ENCODE measurements at regions not wholly inside any gene's neighbourhood (a gene's known extent, or its start where the extent isn't known, plus 50 kb on each side); places are given as distances from the start of the nearest gene placed in this dataset.

GRCh38 chr6:17047889-17048288 is 54.0 kb upstream of the STMND1 start:
- no peak for DNase-seq

GRCh38 chr6:17045581-17046322 is 56.1 kb upstream of the STMND1 start:
- peak in 2 of 3 donors; percentile 59 to 79 for DNase-seq

- no peak for DNase-seq
Observed at GRCh38 chr6:17043148-17043522, 58.7 kb upstream of the STMND1 start.

DNA sequence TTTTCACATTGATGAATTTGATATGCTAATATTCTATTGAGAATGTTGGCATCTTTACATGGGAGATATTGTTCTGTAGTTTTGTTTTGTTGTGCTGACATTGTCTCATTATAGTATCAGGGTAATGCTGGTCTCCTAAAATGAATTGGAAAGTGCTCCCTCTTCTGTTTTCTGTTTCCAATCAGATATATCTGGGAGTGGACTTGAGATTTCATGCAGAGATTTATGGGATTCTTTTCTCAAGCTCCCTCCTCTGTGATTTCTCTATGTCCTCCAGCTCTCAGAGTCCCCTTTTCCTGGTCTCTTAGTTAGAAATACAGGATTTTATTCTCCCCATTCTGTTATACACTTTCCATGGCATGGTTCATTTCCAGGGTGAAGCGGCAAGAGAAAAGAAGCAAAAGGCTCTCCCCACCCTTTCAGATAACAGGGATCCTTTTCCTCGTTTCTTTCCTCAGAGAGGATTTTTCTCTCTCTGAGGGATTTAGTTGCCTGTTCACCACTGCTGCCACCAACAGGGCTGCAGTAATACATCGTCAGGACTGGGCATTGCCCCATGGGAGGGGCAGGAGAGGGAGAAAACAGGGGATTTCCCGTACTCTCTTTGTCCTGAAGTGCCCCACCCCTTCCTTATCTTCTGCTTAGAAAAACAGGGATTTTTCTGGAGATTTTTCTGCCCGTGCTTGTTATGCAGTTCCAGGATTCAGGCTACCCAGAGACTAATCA is 59.3 kb upstream of the STMND1 start:
- peak in 1 of 3 donors; percentile 15 for DNase-seq

GRCh38 chr6:17039266-17039665 is 62.6 kb upstream of the STMND1 start:
- no peak for DNase-seq

- DNase-seq: peak in 1 of 3 donors; percentile 20
Observed at GRCh38 chr6:17038316-17038715, 63.5 kb upstream of the STMND1 start.

GRCh38 chr6:17036065-17036393 is 65.8 kb upstream of the STMND1 start:
- DNase-seq: no peak

- no peak for DNase-seq
Observed at GRCh38 chr6:17035257-17036064, 66.4 kb upstream of the STMND1 start.

GRCh38 chr6:17033746-17034145 is 68.1 kb upstream of the STMND1 start:
- DNase-seq: no peak

DNA sequence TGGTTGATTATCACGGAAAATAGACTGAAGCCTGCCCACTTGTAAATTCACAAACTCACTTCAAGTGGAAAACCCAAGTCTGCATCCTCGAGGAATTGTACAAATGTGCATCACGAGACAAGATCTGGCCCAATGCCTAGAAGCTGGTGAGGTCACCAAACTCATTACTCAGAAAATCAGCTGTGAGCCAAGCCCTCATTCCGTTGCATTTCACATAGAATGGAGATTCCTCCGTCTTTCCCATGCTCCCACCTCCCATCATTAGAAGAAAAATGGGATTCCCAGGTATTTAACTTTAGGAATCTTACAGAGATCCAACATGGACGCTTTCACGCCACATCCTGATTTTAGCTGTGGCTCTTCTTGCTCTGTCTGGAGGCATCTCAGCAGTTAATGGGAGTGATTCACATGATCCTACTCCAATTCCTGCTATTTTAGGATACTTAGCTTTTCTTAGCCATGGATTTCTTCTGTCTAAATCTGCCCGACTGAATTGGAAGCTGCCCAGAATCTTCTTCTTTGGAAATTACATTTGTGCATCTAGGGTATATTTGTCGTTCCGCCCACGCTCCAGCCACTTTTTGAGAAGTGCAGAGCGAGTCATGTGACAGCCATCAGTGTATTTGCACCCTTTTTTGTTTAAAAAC is 68.7 kb upstream of the STMND1 start:
- peak; percentile 91 to 96 (median 94) for DNase-seq

DNA sequence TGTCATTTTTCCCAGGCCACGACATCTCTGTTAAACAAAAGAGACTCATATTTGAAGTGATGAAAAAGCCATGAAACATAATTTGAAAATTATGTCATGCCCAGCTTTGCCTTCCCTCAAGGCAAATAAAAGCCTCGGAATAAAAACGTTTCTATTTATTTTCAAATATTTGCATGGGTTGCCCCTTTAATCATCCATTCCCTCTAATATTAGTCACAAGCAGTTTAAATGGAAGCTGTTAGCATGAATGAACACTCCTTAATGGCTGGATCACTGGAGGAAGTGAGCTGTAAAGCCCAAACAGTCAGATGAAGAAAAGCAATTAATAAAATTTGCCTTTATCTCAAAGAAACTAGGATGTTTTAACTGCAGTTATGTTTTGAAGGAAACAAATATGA is 69.3 kb upstream of the STMND1 start:
- no peak for DNase-seq

DNA sequence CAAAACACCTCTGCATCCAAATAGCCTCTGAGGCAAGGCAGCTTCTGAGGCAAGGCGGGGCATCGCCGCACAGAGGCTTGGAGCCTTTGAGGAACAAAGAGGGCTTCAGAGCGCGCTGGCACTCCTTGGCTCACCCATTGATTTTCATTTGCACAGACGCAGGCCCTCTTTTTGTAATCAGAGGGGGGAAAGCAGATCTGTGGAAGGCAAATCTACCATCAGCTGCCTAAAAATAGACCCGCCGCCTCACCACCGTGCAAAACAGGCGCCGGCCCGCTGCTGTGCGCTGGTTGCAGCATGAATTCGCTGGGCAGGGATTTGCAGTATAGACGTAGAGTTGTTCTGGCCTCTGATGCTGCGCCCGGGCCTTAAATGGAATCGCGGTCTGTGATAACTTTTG is 69.9 kb upstream of the STMND1 start:
- DNase-seq: peak in 1 of 3 donors; percentile 22

GRCh38 chr6:17027441-17027840 is 74.4 kb upstream of the STMND1 start:
- DNase-seq: no peak

DNA sequence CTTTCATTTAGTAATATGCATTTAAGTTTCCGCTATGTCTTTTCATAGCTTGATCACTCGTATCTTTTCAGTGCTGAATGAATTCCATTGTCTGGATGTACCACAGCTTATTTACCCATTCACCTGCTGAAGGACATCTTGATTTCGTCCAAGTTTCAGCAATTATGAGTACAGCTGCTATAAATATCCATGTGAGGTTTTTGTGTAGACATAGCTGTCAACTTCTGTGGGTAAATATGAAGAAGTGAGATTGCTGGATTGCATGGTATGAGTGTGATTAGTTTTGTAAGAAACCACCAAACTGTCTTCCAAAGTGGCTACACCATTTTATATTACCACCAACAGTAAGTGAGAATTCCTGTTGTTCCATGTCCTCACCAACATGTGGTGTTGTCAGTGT is 79.2 kb upstream of the STMND1 start:
- DNase-seq: no peak

- DNase-seq: peak in 2 of 3 donors; percentile 69
Observed at GRCh38 chr6:17021539-17021889, 80.3 kb upstream of the STMND1 start.

- DNase-seq: no peak
Observed at GRCh38 chr6:17020889-17021538, 80.8 kb upstream of the STMND1 start.

- no peak for DNase-seq
Observed at GRCh38 chr6:17018425-17018824, 83.4 kb upstream of the STMND1 start.

- no peak for DNase-seq
Observed at GRCh38 chr6:17017416-17017815, 84.4 kb upstream of the STMND1 start.

GRCh38 chr6:17015551-17016381 is 86.1 kb upstream of the STMND1 start:
- peak in 1 of 3 donors; percentile 81 for DNase-seq

GRCh38 chr6:17015144-17015543 is 86.7 kb upstream of the STMND1 start:
- DNase-seq: peak in 1 of 3 donors; percentile 82

DNA sequence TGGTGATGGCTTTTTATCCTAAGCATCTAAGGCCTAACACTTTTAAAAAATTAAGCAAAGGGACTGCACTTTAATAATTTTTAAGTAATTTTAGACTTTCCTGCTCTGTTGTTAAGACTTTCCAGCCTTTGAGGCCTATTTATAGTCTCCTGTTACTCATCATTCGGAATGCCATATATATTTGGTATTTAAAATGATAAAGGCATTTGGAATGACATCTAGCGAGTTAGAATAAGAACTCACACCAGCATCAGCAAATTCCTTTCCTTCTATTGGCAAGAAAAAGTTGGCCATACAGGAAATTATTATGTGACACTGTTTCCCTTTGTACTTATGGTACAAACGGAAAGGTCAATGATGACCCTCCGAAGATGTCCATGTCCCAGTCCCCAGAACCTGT is 88.1 kb upstream of the STMND1 start:
- peak in 1 of 3 donors; percentile 76 for DNase-seq

All from muscle of back (tissue), 3 donors.